Lower leg skin (tissue), 4 donors: ENCODE measurements at regions not wholly inside any gene's neighbourhood (a gene's known extent, or its start where the extent isn't known, plus 50 kb on each side); places are given as distances from the start of the nearest gene placed in this dataset.

ENCODE experiments used
- DNase-seq, 2 donors: peaks; one replicate each; pipeline ENCODE4 v3.0.0-alpha.2; 2019; ENCODE audit warnings: low spot score in 2 of 2
- H3K4me3 ChIP-seq: fragments of 200-600 bp; sonication (generic); 2 replicates; pipeline ENCODE4 v1.5.1; 2017; ENCODE audit warnings: mild to moderate bottlenecking, low read depth; ENCODE audit not compliant: poor library complexity, severe bottlenecking
- CTCF ChIP-seq, 3 donors: fragments of 450-650 bp; IDR thresholded peaks; one replicate each; pipeline ENCODE4 v1.5.1; 2016; ENCODE audit warnings: antibody characterized with exemption in 3 of 3, mild to moderate bottlenecking in 3 of 3, moderate library complexity in 2 of 3
- POLR2A ChIP-seq, 2 donors: fragments of 450-650 bp; IDR thresholded peaks; one replicate each; pipeline ENCODE4 v1.6.1; 2016 to 2017; ENCODE audit warnings: antibody characterized with exemption in 2 of 2, mild to moderate bottlenecking in 1 of 2, moderate library complexity in 1 of 2
- WGBS, 2 donors: methylation state at CpG; one replicate each; pipeline ENCODE4 v1.1.5; 2018; 5-methylcytosine and 5-hydroxymethylcytosine counted together
- intact Hi-C: fragments of 100-400 bp; cut with DNase I; formaldehyde crosslinking; loops from one replicate; pipeline ENCODE4 v1.15.0; 2023; ENCODE audit warnings: low total_unique reads

GRCh38 chrX:14220386-14220944 is 190.8 kb upstream of the GEMIN8 start:
- 64 to 73% methylated on average over 4 of the region's 4 CpGs for WGBS, 2 donors
- intact Hi-C loops, result no loop called here
- no peak for DNase-seq
- no peak overlapping the region for H3K4me3 ChIP-seq
- TF ChIP-seq POLR2A (IDR thresholded peaks at IDR 0.05), result no peak
- no peak for TF ChIP-seq CTCF (IDR thresholded peaks at IDR 0.05)

DNA sequence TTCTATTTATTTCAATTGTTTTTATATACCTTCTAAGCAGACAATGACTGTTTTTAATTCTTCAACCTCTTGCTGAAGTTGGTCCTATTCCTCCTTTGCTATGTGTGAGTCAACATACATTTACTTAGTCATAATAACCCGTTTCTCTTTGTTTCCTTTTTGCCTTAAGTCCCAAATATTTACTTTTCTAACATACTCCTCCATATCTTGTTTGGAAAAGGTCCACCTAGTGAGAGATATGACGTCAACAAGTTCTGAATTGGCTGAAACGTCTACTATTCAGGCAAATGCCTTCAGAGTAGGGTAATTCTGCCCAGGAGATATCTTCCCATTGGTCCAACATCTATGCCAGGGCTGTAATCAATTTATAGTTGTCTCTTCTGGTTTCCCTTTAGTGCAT is 179.3 kb upstream of the GEMIN8 start:
- no peak for DNase-seq
- WGBS, 2 donors, result 31 to 59% methylated on average over 3 of the region's 3 CpGs
- intact Hi-C loops, result no loop called here
- H3K4me3 ChIP-seq, result no peak overlapping the region
- TF ChIP-seq POLR2A (IDR thresholded peaks at IDR 0.05) (no peak), CTCF (IDR thresholded peaks at IDR 0.05) (no peak)

DNA sequence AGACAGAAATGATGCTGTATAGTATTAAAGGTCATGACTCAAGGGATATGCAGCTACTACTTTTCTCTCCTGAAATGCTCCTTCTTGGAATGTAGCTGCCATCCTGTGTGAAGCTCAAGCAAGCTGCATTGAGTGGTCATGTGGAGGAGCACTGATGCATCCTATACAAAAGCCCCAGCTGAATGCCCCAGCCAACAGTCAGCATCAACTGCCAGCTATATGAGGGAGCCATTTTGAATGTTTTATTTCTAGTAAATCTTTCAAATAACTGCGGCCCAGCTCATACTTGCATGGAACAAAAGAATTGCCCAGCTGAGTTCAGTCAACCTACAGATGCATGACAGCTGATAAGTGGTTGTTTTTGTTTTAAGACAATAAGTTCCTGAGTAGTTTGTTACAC is 165.0 kb upstream of the GEMIN8 start:
- TF ChIP-seq CTCF (IDR thresholded peaks at IDR 0.05) (no peak), POLR2A (IDR thresholded peaks at IDR 0.05) (no peak)
- intact Hi-C loops, result no loop called here
- H3K4me3 ChIP-seq, result no peak overlapping the region
- no peak for DNase-seq
- 82 to 85% methylated on average over 1 of the region's 1 CpG for WGBS, 2 donors

DNA sequence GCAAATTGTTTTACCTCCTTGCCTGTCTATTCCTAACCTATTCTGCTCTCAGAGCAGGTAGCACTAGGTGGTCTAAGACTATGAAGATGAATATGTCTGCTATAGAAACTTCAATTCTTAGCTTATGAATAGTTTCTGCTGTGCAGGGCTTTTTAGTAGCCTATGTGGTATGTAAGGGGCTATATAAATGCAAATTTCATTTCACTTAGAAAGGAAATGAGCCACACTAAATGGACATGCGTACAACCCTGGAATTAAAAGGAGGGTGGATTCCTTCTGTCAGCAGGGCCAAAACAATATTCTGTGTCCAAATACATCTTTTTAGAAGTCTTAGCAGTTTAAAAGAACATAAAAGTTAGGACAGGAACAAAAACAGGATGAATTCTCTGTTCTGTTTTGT is 163.9 kb upstream of the GEMIN8 start:
- TF ChIP-seq POLR2A (IDR thresholded peaks at IDR 0.05) (no peak), CTCF (IDR thresholded peaks at IDR 0.05) (no peak)
- no peak for DNase-seq
- intact Hi-C loops, result no loop called here
- no peak overlapping the region for H3K4me3 ChIP-seq
- 89 to 93% methylated on average over 1 of the region's 1 CpG for WGBS, 2 donors

DNA sequence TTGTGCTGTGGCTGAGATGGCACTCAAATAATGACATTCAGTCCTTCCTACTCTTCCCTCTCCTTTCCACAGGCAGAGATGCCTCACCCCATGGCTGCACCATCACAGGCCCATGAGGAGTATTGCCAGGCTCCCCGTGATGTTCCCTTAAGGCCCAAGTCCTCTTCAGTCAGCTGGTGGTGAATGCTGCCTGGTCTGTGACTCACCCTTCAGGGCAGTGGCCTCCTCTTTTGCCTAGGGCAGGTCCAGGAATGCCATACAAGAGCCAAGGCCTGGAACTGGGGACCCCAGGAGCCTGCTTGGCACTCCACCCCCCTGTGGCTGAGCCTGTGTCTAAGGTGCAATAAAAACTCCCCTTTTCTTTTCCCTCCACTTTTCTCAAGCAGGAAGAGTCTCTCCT is 144.2 kb upstream of the GEMIN8 start:
- TF ChIP-seq CTCF (IDR thresholded peaks at IDR 0.05) (no peak), POLR2A (IDR thresholded peaks at IDR 0.05) (no peak)
- 50 to 86% methylated on average over 1 of the region's 1 CpG for WGBS, 2 donors

GRCh38 chrX:14164828-14165227 is 135.1 kb upstream of the GEMIN8 start:
- H3K4me3 ChIP-seq, result no peak overlapping the region
- TF ChIP-seq CTCF (IDR thresholded peaks at IDR 0.05) (no peak), POLR2A (IDR thresholded peaks at IDR 0.05) (no peak)
- no peak for DNase-seq
- WGBS, 2 donors, result 63 to 65% methylated on average over 1 of the region's 1 CpG
- intact Hi-C loops, result loop anchor here (5.0 kb wide), 1 partner anchor 282 kb away; no protein-coding TSS in a partner anchor

More for the DNA sequence above, 144.2 kb upstream of the GEMIN8 start:
- H3K4me3 ChIP-seq, result no peak overlapping the region
- intact Hi-C loops, result no loop called here
- DNase-seq, result no peak
